ENCODE measurements at regions not wholly inside any gene's neighbourhood (a gene's known extent, or its start where the extent isn't known, plus 50 kb on each side); places are given as distances from the start of the nearest gene placed in this dataset.
"Not testable (repeated sequence)": the region's sequence is repeated elsewhere in the genome, so short reads cannot be mapped to it uniquely, and the experiment has no call there.

- no peaks in the 10 kb centered on the region for H3K27me3 ChIP-seq (ENCODE audit: control insufficient read depth, insufficient read depth, low read length)
- H3K9me3 ChIP-seq (ENCODE audit: control insufficient read depth, insufficient read depth, low read length) = no peaks in the 10 kb centered on the region
- no peak overlapping the region for H3K4me3 ChIP-seq (ENCODE audit: low read depth, low read length)
- no peaks in the 10 kb centered on the region for H3K36me3 ChIP-seq (ENCODE audit: control insufficient read depth, insufficient read depth, low read length)
- no peak overlapping the region for H3K9ac ChIP-seq (ENCODE audit: low read depth, low read length)
- H3K27ac ChIP-seq (ENCODE audit: low read depth, low read length) = no peak overlapping the region
- no peaks in the 10 kb centered on the region for H3K4me1 ChIP-seq (ENCODE audit: control insufficient read depth, insufficient read depth, low read length)
These were observed 255.7 kb downstream of the BRINP2 start for GRCh38 chr1:177426497-177426896.

- Histone ChIP-seq H3K36me3 (ENCODE audit: control insufficient read depth, insufficient read depth, low read length) (no peaks in the 10 kb centered on the region), H3K4me1 (ENCODE audit: control insufficient read depth, insufficient read depth, low read length) (no peaks in the 10 kb centered on the region), H3K4me3 (ENCODE audit: low read depth, low read length) (no peak overlapping the region), H3K9me3 (ENCODE audit: control insufficient read depth, insufficient read depth, low read length) (no peaks in the 10 kb centered on the region), H3K27ac (ENCODE audit: low read depth, low read length) (no peak overlapping the region), H3K9ac (ENCODE audit: low read depth, low read length) (no peak overlapping the region), H3K27me3 (ENCODE audit: control insufficient read depth, insufficient read depth, low read length) (no peaks in the 10 kb centered on the region; the same call in 1 of the 2 replicates)
These were observed 254.4 kb downstream of the BRINP2 start for GRCh38 chr1:177425199-177425598.

- H3K9ac ChIP-seq (ENCODE audit: low read depth, low read length) = no peak overlapping the region
- H3K4me3 ChIP-seq (ENCODE audit: low read depth, low read length) = no peak overlapping the region
- H3K4me1 ChIP-seq (ENCODE audit: control insufficient read depth, insufficient read depth, low read length) = no peaks in the 10 kb centered on the region
- no peaks in the 10 kb centered on the region for H3K36me3 ChIP-seq (ENCODE audit: control insufficient read depth, insufficient read depth, low read length)
- H3K9me3 ChIP-seq (ENCODE audit: control insufficient read depth, insufficient read depth, low read length) = no peaks in the 10 kb centered on the region
- no peaks in the 10 kb centered on the region; the same call in 1 of the 2 replicates for H3K27me3 ChIP-seq (ENCODE audit: control insufficient read depth, insufficient read depth, low read length)
- H3K27ac ChIP-seq (ENCODE audit: low read depth, low read length) = no peak overlapping the region
These were observed 254.0 kb downstream of the BRINP2 start for GRCh38 chr1:177424744-177425143.

- H3K9me3 ChIP-seq (ENCODE audit: control insufficient read depth, insufficient read depth, low read length) = no peaks in the 10 kb centered on the region
These were observed 252.3 kb downstream of the BRINP2 start for GRCh38 chr1:177423090-177423489.

GRCh38 chr1:177413982-177414596 is 243.3 kb downstream of the BRINP2 start:
- Histone ChIP-seq H3K9me3 (ENCODE audit: control insufficient read depth, insufficient read depth, low read length) (no peaks in the 10 kb centered on the region), H3K9ac (ENCODE audit: low read depth, low read length) (no peak overlapping the region), H3K27ac (ENCODE audit: low read depth, low read length) (peak overlapping the region; percentile 29), H3K36me3 (ENCODE audit: control insufficient read depth, insufficient read depth, low read length) (no peaks in the 10 kb centered on the region), H3K4me1 (ENCODE audit: control insufficient read depth, insufficient read depth, low read length) (peaks cover 9% of the 10 kb centered on the region), H3K4me3 (ENCODE audit: low read depth, low read length) (no peak overlapping the region), H3K27me3 (ENCODE audit: control insufficient read depth, insufficient read depth, low read length) (no peaks in the 10 kb centered on the region)

More at GRCh38 chr1:177423090-177423489, 252.3 kb downstream of the BRINP2 start:
- H3K36me3 ChIP-seq (ENCODE audit: control insufficient read depth, insufficient read depth, low read length) = no peaks in the 10 kb centered on the region
- no peak overlapping the region for H3K27ac ChIP-seq (ENCODE audit: low read depth, low read length)
- H3K4me1 ChIP-seq (ENCODE audit: control insufficient read depth, insufficient read depth, low read length) = no peaks in the 10 kb centered on the region
- no peaks in the 10 kb centered on the region; the same call in 1 of the 2 replicates for H3K27me3 ChIP-seq (ENCODE audit: control insufficient read depth, insufficient read depth, low read length)
- H3K4me3 ChIP-seq (ENCODE audit: low read depth, low read length) = no peak overlapping the region
- H3K9ac ChIP-seq (ENCODE audit: low read depth, low read length) = no peak overlapping the region

- H3K9me3 ChIP-seq (ENCODE audit: control insufficient read depth, insufficient read depth, low read length) = peaks cover 4% of the 10 kb centered on the region; the same call in 1 of the 2 replicates
- H3K36me3 ChIP-seq (ENCODE audit: control insufficient read depth, insufficient read depth, low read length) = no peaks in the 10 kb centered on the region
- H3K4me3 ChIP-seq (ENCODE audit: low read depth, low read length) = no peak overlapping the region
- no peak overlapping the region for H3K9ac ChIP-seq (ENCODE audit: low read depth, low read length)
- H3K27ac ChIP-seq (ENCODE audit: low read depth, low read length) = no peak overlapping the region
- H3K27me3 ChIP-seq (ENCODE audit: control insufficient read depth, insufficient read depth, low read length) = no peaks in the 10 kb centered on the region
- H3K4me1 ChIP-seq (ENCODE audit: control insufficient read depth, insufficient read depth, low read length) = peaks cover 9% of the 10 kb centered on the region
These were observed 240.6 kb downstream of the BRINP2 start for GRCh38 chr1:177411381-177411780.

GRCh38 chr1:177410179-177410766 is 239.5 kb downstream of the BRINP2 start:
- H3K4me1 ChIP-seq (ENCODE audit: control insufficient read depth, insufficient read depth, low read length) = peaks cover 9% of the 10 kb centered on the region
- no peaks in the 10 kb centered on the region for H3K36me3 ChIP-seq (ENCODE audit: control insufficient read depth, insufficient read depth, low read length)
- H3K9ac ChIP-seq (ENCODE audit: low read depth, low read length) = no peak overlapping the region
- no peak overlapping the region for H3K4me3 ChIP-seq (ENCODE audit: low read depth, low read length)
- H3K27ac ChIP-seq (ENCODE audit: low read depth, low read length) = no peak overlapping the region
- H3K27me3 ChIP-seq (ENCODE audit: control insufficient read depth, insufficient read depth, low read length) = no peaks in the 10 kb centered on the region
- peaks cover 4% of the 10 kb centered on the region; the same call in 1 of the 2 replicates for H3K9me3 ChIP-seq (ENCODE audit: control insufficient read depth, insufficient read depth, low read length)

GRCh38 chr1:177406323-177406722 is 235.6 kb downstream of the BRINP2 start:
- H3K4me3 ChIP-seq (ENCODE audit: low read depth, low read length); H3K9me3 ChIP-seq (ENCODE audit: control insufficient read depth, insufficient read depth, low read length); H3K4me1 ChIP-seq (ENCODE audit: control insufficient read depth, insufficient read depth, low read length); H3K9ac ChIP-seq (ENCODE audit: low read depth, low read length); H3K36me3 ChIP-seq (ENCODE audit: control insufficient read depth, insufficient read depth, low read length); H3K27ac ChIP-seq (ENCODE audit: low read depth, low read length); H3K27me3 ChIP-seq (ENCODE audit: control insufficient read depth, insufficient read depth, low read length): not testable (repeated sequence)

- H3K9ac ChIP-seq (ENCODE audit: low read depth, low read length) = no peak overlapping the region
- H3K27ac ChIP-seq (ENCODE audit: low read depth, low read length) = no peak overlapping the region
- no peak overlapping the region for H3K4me3 ChIP-seq (ENCODE audit: low read depth, low read length)
- H3K36me3 ChIP-seq (ENCODE audit: control insufficient read depth, insufficient read depth, low read length) = no peaks in the 10 kb centered on the region
- no peaks in the 10 kb centered on the region for H3K27me3 ChIP-seq (ENCODE audit: control insufficient read depth, insufficient read depth, low read length)
- H3K9me3 ChIP-seq (ENCODE audit: control insufficient read depth, insufficient read depth, low read length) = no peaks in the 10 kb centered on the region
- no peaks in the 10 kb centered on the region for H3K4me1 ChIP-seq (ENCODE audit: control insufficient read depth, insufficient read depth, low read length)
These were observed 221.6 kb downstream of the BRINP2 start for GRCh38 chr1:177392336-177392735.

- Histone ChIP-seq H3K27ac (ENCODE audit: low read depth, low read length) (no peak overlapping the region), H3K9me3 (ENCODE audit: control insufficient read depth, insufficient read depth, low read length) (no peaks in the 10 kb centered on the region), H3K9ac (ENCODE audit: low read depth, low read length) (no peak overlapping the region), H3K4me3 (ENCODE audit: low read depth, low read length) (no peak overlapping the region), H3K27me3 (ENCODE audit: control insufficient read depth, insufficient read depth, low read length) (no peaks in the 10 kb centered on the region), H3K4me1 (ENCODE audit: control insufficient read depth, insufficient read depth, low read length) (peaks cover 5% of the 10 kb centered on the region; the same call in 1 of the 2 replicates), H3K36me3 (ENCODE audit: control insufficient read depth, insufficient read depth, low read length) (no peaks in the 10 kb centered on the region)
These were observed 215.3 kb downstream of the BRINP2 start for GRCh38 chr1:177385760-177386698.

- no peak overlapping the region for H3K27ac ChIP-seq (ENCODE audit: low read depth, low read length)
- no peaks in the 10 kb centered on the region for H3K9me3 ChIP-seq (ENCODE audit: control insufficient read depth, insufficient read depth, low read length)
- no peak overlapping the region for H3K4me3 ChIP-seq (ENCODE audit: low read depth, low read length)
- H3K9ac ChIP-seq (ENCODE audit: low read depth, low read length) = no peak overlapping the region
- no peaks in the 10 kb centered on the region for H3K27me3 ChIP-seq (ENCODE audit: control insufficient read depth, insufficient read depth, low read length)
- no peaks in the 10 kb centered on the region for H3K36me3 ChIP-seq (ENCODE audit: control insufficient read depth, insufficient read depth, low read length)
- H3K4me1 ChIP-seq (ENCODE audit: control insufficient read depth, insufficient read depth, low read length) = peaks cover 5% of the 10 kb centered on the region; the same call in 1 of the 2 replicates
These were observed 213.7 kb downstream of the BRINP2 start for GRCh38 chr1:177384461-177384860.
